Panc1 (cell line): ENCODE measurements at regions not wholly inside any gene's neighbourhood (a gene's known extent, or its start where the extent isn't known, plus 50 kb on each side); places are given as distances from the start of the nearest gene placed in this dataset.

Experiments used
- SIN3A ChIP-seq: IDR thresholded peaks from 2 replicates; pipeline ENCODE4 v1.6.1; 2012; ENCODE audit warnings: low read depth, mild to moderate bottlenecking, low read length, moderate library complexity, borderline replicate concordance; ENCODE audit not compliant: insufficient read depth
- TF ChIP-seq, protein P1 (sequence below), 2 experiments: IDR thresholded peaks; 2 replicates each; pipeline ENCODE4 v1.6.1; 2011 to 2012; ENCODE audit warnings: low read depth in 2 of 2, control low read depth in 1 of 2, low read length in 1 of 2, mild to moderate bottlenecking in 1 of 2, moderate library complexity in 1 of 2; ENCODE audit not compliant: insufficient read depth in 1 of 2
- TF ChIP-seq, protein P2 (sequence below): fragments of 450-650 bp; IDR thresholded peaks from 2 replicates; pipeline ENCODE4 v1.5.1; 2017; ENCODE audit warnings: mild to moderate bottlenecking

DNA sequence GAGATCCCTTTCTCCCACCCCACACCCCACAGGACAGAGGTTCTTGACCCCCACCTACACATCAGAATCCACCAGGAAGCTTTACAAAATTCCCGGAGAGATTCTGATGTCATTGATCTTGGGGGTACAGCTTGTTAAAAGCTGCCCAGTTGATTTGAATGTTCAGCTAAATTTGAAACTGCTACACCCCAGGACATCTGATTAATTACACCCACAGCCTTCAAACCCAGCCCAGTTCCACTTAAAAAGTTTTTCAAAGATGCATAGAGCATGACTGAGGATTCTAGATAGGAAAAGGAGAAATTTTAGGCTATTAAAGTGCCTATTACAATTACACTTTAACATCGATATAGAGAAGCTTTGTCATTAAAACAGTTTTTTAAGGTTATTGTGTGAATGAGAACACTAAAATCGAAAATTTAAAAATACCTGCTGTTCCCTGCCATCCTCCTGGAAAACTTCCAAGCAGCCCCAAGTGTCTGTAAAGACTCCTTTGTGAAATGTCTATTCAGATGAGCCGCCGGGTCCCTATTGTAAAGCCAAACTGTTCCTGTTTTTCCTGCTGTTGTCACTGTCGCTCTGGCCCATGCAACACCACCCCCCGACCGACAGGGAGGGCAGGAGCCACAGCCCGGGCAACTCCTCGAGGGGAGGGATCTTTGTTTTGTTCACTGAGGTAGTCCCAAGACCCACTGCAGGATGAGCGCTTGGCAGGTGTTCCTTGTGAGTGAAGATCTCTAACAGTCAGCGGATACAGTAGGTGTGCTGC, 132.5 kb upstream of the PHACTR3 start:
- no peak for TF ChIP-seq SIN3A
- TF ChIP-seq, protein P1, sequence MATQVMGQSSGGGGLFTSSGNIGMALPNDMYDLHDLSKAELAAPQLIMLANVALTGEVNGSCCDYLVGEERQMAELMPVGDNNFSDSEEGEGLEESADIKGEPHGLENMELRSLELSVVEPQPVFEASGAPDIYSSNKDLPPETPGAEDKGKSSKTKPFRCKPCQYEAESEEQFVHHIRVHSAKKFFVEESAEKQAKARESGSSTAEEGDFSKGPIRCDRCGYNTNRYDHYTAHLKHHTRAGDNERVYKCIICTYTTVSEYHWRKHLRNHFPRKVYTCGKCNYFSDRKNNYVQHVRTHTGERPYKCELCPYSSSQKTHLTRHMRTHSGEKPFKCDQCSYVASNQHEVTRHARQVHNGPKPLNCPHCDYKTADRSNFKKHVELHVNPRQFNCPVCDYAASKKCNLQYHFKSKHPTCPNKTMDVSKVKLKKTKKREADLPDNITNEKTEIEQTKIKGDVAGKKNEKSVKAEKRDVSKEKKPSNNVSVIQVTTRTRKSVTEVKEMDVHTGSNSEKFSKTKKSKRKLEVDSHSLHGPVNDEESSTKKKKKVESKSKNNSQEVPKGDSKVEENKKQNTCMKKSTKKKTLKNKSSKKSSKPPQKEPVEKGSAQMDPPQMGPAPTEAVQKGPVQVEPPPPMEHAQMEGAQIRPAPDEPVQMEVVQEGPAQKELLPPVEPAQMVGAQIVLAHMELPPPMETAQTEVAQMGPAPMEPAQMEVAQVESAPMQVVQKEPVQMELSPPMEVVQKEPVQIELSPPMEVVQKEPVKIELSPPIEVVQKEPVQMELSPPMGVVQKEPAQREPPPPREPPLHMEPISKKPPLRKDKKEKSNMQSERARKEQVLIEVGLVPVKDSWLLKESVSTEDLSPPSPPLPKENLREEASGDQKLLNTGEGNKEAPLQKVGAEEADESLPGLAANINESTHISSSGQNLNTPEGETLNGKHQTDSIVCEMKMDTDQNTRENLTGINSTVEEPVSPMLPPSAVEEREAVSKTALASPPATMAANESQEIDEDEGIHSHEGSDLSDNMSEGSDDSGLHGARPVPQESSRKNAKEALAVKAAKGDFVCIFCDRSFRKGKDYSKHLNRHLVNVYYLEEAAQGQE (IDR thresholded peaks at IDR 0.05; ENCODE audit: insufficient read depth in 1 of 2, low read depth in 2 of 2, low read length in 1 of 2) = no peak
- TF ChIP-seq, protein P2, sequence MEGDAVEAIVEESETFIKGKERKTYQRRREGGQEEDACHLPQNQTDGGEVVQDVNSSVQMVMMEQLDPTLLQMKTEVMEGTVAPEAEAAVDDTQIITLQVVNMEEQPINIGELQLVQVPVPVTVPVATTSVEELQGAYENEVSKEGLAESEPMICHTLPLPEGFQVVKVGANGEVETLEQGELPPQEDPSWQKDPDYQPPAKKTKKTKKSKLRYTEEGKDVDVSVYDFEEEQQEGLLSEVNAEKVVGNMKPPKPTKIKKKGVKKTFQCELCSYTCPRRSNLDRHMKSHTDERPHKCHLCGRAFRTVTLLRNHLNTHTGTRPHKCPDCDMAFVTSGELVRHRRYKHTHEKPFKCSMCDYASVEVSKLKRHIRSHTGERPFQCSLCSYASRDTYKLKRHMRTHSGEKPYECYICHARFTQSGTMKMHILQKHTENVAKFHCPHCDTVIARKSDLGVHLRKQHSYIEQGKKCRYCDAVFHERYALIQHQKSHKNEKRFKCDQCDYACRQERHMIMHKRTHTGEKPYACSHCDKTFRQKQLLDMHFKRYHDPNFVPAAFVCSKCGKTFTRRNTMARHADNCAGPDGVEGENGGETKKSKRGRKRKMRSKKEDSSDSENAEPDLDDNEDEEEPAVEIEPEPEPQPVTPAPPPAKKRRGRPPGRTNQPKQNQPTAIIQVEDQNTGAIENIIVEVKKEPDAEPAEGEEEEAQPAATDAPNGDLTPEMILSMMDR = no peak
